ENCODE measurements at regions not wholly inside any gene's neighbourhood (a gene's known extent, or its start where the extent isn't known, plus 50 kb on each side); places are given as distances from the start of the nearest gene placed in this dataset.

- ChIA-PET POLR2A (no interaction called here), CTCF (no interaction called here)
- DNase-seq (ENCODE audit: extremely low spot score) = no peak
- no peak for TF ChIP-seq CTCF (IDR thresholded peaks at IDR 0.05; ENCODE audit: control extremely low read depth, extremely low read depth, low read depth, missing control alignments)
Measured at GRCh38 chr7:35356495-35356894, 102.6 kb upstream of the TBX20 start.

- CTCF ChIA-PET = no interaction called here
- TF ChIP-seq CTCF (IDR thresholded peaks at IDR 0.05; ENCODE audit: control extremely low read depth, extremely low read depth, low read depth, missing control alignments) = no peak
- DNase-seq (ENCODE audit: extremely low spot score) = no peak
- POLR2A ChIA-PET = no interaction called here
Measured at GRCh38 chr7:35355911-35356310, 102.0 kb upstream of the TBX20 start.

- ChIA-PET CTCF (no interaction called here), POLR2A (no interaction called here)
- DNase-seq (ENCODE audit: extremely low spot score) = no peak
- TF ChIP-seq CTCF (IDR thresholded peaks at IDR 0.05; ENCODE audit: control extremely low read depth, extremely low read depth, low read depth, missing control alignments) = no peak
Measured at GRCh38 chr7:35355199-35355598, 101.3 kb upstream of the TBX20 start.

GRCh38 chr7:35353481-35353880, 99.6 kb upstream of the TBX20 start:
- DNase-seq (ENCODE audit: extremely low spot score) = no peak

GRCh38 chr7:35351466-35351865, 97.6 kb upstream of the TBX20 start:
- DNase-seq (ENCODE audit: extremely low spot score) = no peak
- CTCF ChIA-PET = no interaction called here
- TF ChIP-seq CTCF (IDR thresholded peaks at IDR 0.05; ENCODE audit: control extremely low read depth, extremely low read depth, low read depth, missing control alignments) = no peak
- POLR2A ChIA-PET = interaction anchor here (0.6 kb wide), 1 partner anchor 333 kb away, joined by 3 read pairs; no protein-coding TSS in a partner anchor

More at GRCh38 chr7:35353481-35353880, 99.6 kb upstream of the TBX20 start:
- ChIA-PET CTCF (no interaction called here), POLR2A (no interaction called here)
- no peak for TF ChIP-seq CTCF (IDR thresholded peaks at IDR 0.05; ENCODE audit: control extremely low read depth, extremely low read depth, low read depth, missing control alignments)

GRCh38 chr7:35348611-35349400, 94.9 kb upstream of the TBX20 start:
- no peak for DNase-seq (ENCODE audit: extremely low spot score)
- TF ChIP-seq CTCF (IDR thresholded peaks at IDR 0.05; ENCODE audit: control extremely low read depth, extremely low read depth, low read depth, missing control alignments) = no peak
- POLR2A ChIA-PET = no interaction called here
- CTCF ChIA-PET = no interaction called here
